Adrenal gland (tissue), 5 donors: ENCODE measurements at regions not wholly inside any gene's neighbourhood (a gene's known extent, or its start where the extent isn't known, plus 50 kb on each side); places are given as distances from the start of the nearest gene placed in this dataset.

Source experiments
- CTCF ChIP-seq, 6 experiments: fragments of 450-650 bp in 4 of 6; fragments of 200-600 bp in 2 of 6; sonication (generic) in 1 of 6; IDR thresholded peaks; 1 replicate in 5 of 6; 2 replicates in 1 of 6; pipeline versions ENCODE4 v1.5.1 to v1.8.0; 2016 to 2021; ENCODE audit warnings: antibody characterized with exemption in 6 of 6, mild to moderate bottlenecking in 2 of 6, moderate library complexity in 1 of 6
- POLR2A ChIP-seq, 2 donors: fragments of 450-650 bp; IDR thresholded peaks; one replicate each; pipeline ENCODE4 v1.6.1; 2017; ENCODE audit warnings: antibody characterized with exemption in 2 of 2, mild to moderate bottlenecking in 2 of 2, moderate library complexity in 1 of 2
- donor health status: DM: no; HTN: no; CAD: no.

GRCh38 chr5:115463983-115464382 is 80.6 kb downstream of the FEM1C start:
- no peak for TF ChIP-seq CTCF (IDR thresholded peaks at IDR 0.05)
- no peak for TF ChIP-seq POLR2A (IDR thresholded peaks at IDR 0.05)
